ENCODE measurements at regions not wholly inside any gene's neighbourhood (a gene's known extent, or its start where the extent isn't known, plus 50 kb on each side); places are given as distances from the start of the nearest gene placed in this dataset.

- Histone ChIP-seq H3K27ac (no peak overlapping the region), H3K4me1 (peaks cover 18 to 55% (median 20%) of the 10 kb centered on the region in 3 donors), H3K36me3 (no peaks in the 10 kb centered on the region), H3K27me3 (no peaks in the 10 kb centered on the region), H3K9me3 (no peaks in the 10 kb centered on the region), H3K4me3 (no peak overlapping the region)
- intact Hi-C loops (cut with DNase I): no loop called here
- WGBS, 2 donors: 79 to 84% methylated on average over 10 to 12 of the region's 18 CpGs
- DNase-seq: no peak
- no peak for TF ChIP-seq CTCF (IDR thresholded peaks at IDR 0.05)
- TF ChIP-seq POLR2A (IDR thresholded peaks at IDR 0.05): no peak
These were observed 91.9 kb upstream of the SLC25A33 start for GRCh38 chr1:9447215-9447960.

- 58 to 60% methylated on average over 14 of the region's 15 CpGs for WGBS, 2 donors
- intact Hi-C loops (cut with DNase I): no loop called here
- no peak for TF ChIP-seq POLR2A (IDR thresholded peaks at IDR 0.05)
- no peak for TF ChIP-seq CTCF (IDR thresholded peaks at IDR 0.05)
- H3K36me3 ChIP-seq: no peaks in the 10 kb centered on the region
- H3K4me3 ChIP-seq: no peak overlapping the region
- peaks cover 18 to 50% (median 20%) of the 10 kb centered on the region in 3 donors for H3K4me1 ChIP-seq
- no peak for DNase-seq
- peak overlapping the region; percentile 6 to 63 (median 56) for H3K27ac ChIP-seq
- no peaks in the 10 kb centered on the region for H3K27me3 ChIP-seq
- H3K9me3 ChIP-seq: no peaks in the 10 kb centered on the region
These were observed 90.8 kb upstream of the SLC25A33 start for GRCh38 chr1:9448132-9449109.

GRCh38 chr1:9449110-9449627 is 90.1 kb upstream of the SLC25A33 start:
- 24 to 35% methylated on average over 4 to 10 of the region's 10 CpGs for WGBS, 2 donors
- Histone ChIP-seq H3K27ac (peak overlapping the region; percentile 6 to 63 (median 56)), H3K27me3 (no peaks in the 10 kb centered on the region), H3K36me3 (no peaks in the 10 kb centered on the region), H3K9me3 (no peaks in the 10 kb centered on the region), H3K4me1 (peaks cover 15 to 50% (median 18%) of the 10 kb centered on the region in 3 donors), H3K4me3 (no peak overlapping the region)
- intact Hi-C loops (cut with DNase I): no loop called here
- no peak for DNase-seq
- no peak for TF ChIP-seq CTCF (IDR thresholded peaks at IDR 0.05)

- intact Hi-C loops (cut with DNase I): loop anchor here (5.0 kb wide), 1 partner anchor 158 kb away; the partner anchor contains the start of gene SPSB1
- TF ChIP-seq CTCF (IDR thresholded peaks at IDR 0.05): no peak
- TF ChIP-seq POLR2A (IDR thresholded peaks at IDR 0.05): no peak
These were observed 89.1 kb upstream of the SLC25A33 start for GRCh38 chr1:9449976-9450696.

More at GRCh38 chr1:9449976-9450696, 89.1 kb upstream of the SLC25A33 start:
- 46 to 68% methylated on average over 4 to 12 of the region's 12 CpGs for WGBS, 2 donors
- no peak for DNase-seq
- H3K27ac ChIP-seq: peak overlapping the region; percentile 6 to 63 (median 56)
- peaks cover 15 to 46% (median 23%) of the 10 kb centered on the region in 3 donors for H3K4me1 ChIP-seq
- H3K36me3 ChIP-seq: no peaks in the 10 kb centered on the region
- no peaks in the 10 kb centered on the region for H3K27me3 ChIP-seq
- no peaks in the 10 kb centered on the region for H3K9me3 ChIP-seq
- H3K4me3 ChIP-seq: no peak overlapping the region
